22Rv1 (cell line): ENCODE measurements at regions not wholly inside any gene's neighbourhood (a gene's known extent, or its start where the extent isn't known, plus 50 kb on each side); places are given as distances from the start of the nearest gene placed in this dataset.

Experiments used
- ZFX ChIP-seq: fragments of 450-650 bp; IDR thresholded peaks from 2 replicates; pipeline ENCODE4 v1.6.1; 2017; ENCODE audit warnings: antibody characterized with exemption, borderline replicate concordance
- TF ChIP-seq, protein P1 (sequence below): fragments of 450-650 bp; IDR thresholded peaks from 2 replicates; pipeline ENCODE4 v1.5.1; 2017; ENCODE audit warnings: mild to moderate bottlenecking

DNA sequence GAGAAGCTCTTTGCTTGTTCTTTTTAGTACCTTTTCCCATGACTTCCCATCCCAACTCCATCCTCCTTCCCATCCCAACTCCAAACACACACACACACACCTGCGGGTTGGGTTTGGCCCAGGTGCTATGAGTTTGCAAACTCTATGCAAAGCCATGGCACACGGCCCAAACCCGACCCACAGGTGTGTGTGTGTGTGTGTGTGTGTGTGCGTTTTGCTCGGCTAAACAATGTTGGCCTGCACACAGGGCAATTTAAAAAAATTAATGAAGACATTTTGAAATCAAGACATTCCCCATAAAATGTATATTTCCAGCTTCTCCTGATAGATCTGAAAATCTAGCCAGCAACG is 103.7 kb upstream of the TLE3 start:
- TF ChIP-seq, protein P1, sequence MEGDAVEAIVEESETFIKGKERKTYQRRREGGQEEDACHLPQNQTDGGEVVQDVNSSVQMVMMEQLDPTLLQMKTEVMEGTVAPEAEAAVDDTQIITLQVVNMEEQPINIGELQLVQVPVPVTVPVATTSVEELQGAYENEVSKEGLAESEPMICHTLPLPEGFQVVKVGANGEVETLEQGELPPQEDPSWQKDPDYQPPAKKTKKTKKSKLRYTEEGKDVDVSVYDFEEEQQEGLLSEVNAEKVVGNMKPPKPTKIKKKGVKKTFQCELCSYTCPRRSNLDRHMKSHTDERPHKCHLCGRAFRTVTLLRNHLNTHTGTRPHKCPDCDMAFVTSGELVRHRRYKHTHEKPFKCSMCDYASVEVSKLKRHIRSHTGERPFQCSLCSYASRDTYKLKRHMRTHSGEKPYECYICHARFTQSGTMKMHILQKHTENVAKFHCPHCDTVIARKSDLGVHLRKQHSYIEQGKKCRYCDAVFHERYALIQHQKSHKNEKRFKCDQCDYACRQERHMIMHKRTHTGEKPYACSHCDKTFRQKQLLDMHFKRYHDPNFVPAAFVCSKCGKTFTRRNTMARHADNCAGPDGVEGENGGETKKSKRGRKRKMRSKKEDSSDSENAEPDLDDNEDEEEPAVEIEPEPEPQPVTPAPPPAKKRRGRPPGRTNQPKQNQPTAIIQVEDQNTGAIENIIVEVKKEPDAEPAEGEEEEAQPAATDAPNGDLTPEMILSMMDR: no peak
- no peak for TF ChIP-seq ZFX
